IgD-negative memory B cell (primary cell): ENCODE measurements at regions not wholly inside any gene's neighbourhood (a gene's known extent, or its start where the extent isn't known, plus 50 kb on each side); places are given as distances from the start of the nearest gene placed in this dataset.
"Not testable (repeated sequence)": the region's sequence is repeated elsewhere in the genome, so short reads cannot be mapped to it uniquely, and the experiment has no call there.

ENCODE experiments used
- H3K27ac Mint-ChIP-seq, 3 donors: one replicate each; pipeline ENCODE4 v1.8.0; 2020 to 2022; ENCODE audit warnings: mild to moderate bottlenecking in 3 of 3, mixed read lengths in 3 of 3, moderate library complexity in 1 of 3
- H3K27me3 Mint-ChIP-seq: one replicate; pipeline ENCODE4 v1.8.0; 2021; ENCODE audit warnings: mixed read lengths
- H3K36me3 Mint-ChIP-seq: one replicate; pipeline ENCODE4 v1.8.0; 2020; ENCODE audit warnings: mild to moderate bottlenecking, mixed read lengths
- H3K4me1 Mint-ChIP-seq, 3 donors: one replicate each; pipeline ENCODE4 v1.8.0; 2020 to 2022; ENCODE audit warnings: mixed read lengths in 3 of 3, mild to moderate bottlenecking in 1 of 3
- H3K4me3 Mint-ChIP-seq, 4 donors: one replicate each; pipeline ENCODE4 v1.8.0; 2020 to 2022; ENCODE audit warnings: mild to moderate bottlenecking in 4 of 4, mixed read lengths in 4 of 4, moderate library complexity in 3 of 4
- H3K9me3 Mint-ChIP-seq, 3 donors: one replicate each; pipeline ENCODE4 v1.8.0; 2020 to 2021; ENCODE audit warnings: mixed read lengths in 3 of 3, mild to moderate bottlenecking in 1 of 3

DNA sequence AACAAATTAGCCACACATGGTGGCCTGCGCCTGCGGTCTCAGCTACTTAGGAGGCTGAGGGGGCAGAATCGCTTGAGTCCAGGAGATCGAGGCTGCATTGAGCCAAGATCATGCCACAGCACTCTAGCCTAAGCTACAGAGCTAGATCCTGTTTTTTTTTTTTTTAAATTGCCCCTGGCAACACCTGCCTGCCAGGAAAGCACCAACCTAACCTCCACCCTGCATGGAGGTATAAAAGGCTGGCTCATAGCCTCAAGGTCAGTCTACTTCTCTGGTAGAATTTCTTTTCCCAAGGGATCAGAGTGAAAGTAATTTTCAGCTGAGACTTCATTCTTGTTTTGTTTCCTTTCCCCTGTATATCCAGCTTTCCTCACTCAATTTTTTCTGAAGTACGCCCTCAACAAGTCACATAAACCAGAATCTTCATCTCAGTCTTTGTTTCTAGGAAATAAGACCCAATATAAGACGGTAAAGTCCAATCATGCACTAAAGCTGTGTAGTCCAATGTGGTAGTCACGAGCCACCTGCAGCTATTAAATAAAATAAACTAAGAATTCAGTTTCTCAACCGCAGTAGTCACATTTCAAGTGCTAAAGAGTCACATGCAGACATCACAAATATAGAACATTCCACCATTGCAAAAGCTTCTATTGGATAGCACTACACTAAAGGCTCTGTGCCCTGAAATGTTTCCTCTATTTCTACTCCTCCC, 113.3 kb downstream of the HPGD start:
- Mint-ChIP-seq H3K4me1 (no peaks in the 10 kb centered on the region), H3K36me3 (no peaks in the 10 kb centered on the region), H3K4me3 (no peak overlapping the region), H3K27ac (no peak overlapping the region), H3K27me3 (no peaks in the 10 kb centered on the region), H3K9me3 (peaks cover 0 to 5% (median 3%) of the 10 kb centered on the region in 3 donors)

DNA sequence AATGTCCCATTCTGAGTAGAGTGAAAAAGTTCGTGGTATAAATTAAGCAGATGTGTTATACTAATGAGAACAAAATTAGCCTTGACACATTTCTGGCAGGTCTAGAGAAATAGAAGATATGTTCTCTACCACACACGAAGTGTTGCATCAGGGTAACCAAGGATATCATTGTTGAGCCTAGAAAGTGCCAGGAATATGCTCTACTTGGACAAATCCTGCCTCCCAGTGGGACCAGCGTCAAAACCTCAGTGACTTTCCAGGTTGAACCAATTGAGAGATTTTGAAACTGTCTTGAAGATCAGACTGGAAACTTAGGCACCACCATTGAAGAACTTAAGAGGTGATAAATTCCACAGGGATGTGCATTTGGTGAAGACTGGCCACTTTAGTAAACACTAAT, 115.9 kb downstream of the HPGD start:
- no peaks in the 10 kb centered on the region for H3K4me1 Mint-ChIP-seq
- H3K36me3 Mint-ChIP-seq, result no peaks in the 10 kb centered on the region
- H3K9me3 Mint-ChIP-seq, result peaks cover 0 to 5% (median 0%) of the 10 kb centered on the region in 3 donors
- H3K27ac Mint-ChIP-seq, result no peak overlapping the region
- H3K4me3 Mint-ChIP-seq, result no peak overlapping the region
- no peaks in the 10 kb centered on the region for H3K27me3 Mint-ChIP-seq

DNA sequence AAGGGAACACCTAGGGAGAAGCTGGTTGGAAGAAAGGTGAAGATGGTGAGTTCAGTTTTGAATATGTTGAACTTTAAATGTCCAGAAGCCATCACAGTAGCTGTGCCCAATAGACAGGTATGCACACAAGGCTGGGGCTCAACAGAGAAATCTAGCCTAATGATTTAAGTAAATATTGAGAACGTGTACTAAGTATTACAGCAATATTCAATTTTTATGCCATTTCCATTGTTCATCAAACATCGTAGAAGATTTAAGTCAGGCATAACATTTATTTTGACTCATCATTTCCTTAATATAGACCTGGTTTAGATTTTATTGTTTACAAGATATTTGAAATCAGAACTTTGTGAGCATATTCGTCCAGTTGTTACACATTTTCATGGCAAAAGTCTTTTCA, 116.4 kb downstream of the HPGD start:
- Mint-ChIP-seq H3K4me3 (no peak overlapping the region), H3K27ac (no peak overlapping the region), H3K27me3 (no peaks in the 10 kb centered on the region), H3K9me3 (peaks cover 0 to 5% (median 0%) of the 10 kb centered on the region in 3 donors), H3K4me1 (no peaks in the 10 kb centered on the region), H3K36me3 (no peaks in the 10 kb centered on the region)

DNA sequence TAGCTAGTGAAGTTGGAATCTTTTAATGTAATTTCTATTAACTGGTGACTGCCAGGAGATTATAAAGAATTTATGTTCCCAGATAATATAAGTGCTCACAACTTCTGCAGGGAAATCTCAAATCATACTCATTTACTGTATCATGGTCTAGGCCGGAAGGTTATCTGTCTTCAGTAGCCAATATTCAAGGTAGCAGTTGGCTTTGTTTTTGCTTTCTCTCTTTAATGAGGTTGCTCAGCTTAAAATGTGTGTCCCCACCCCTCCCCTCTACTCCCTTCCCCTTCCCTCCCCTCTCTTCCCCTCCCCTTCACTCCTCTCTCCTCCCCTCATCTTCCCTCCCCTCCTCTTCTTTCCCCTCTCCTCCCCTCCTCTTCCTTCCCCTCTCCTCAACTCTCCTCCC, 117.6 kb downstream of the HPGD start:
- Mint-ChIP-seq H3K27me3 (no peaks in the 10 kb centered on the region), H3K4me1 (no peaks in the 10 kb centered on the region), H3K9me3 (peaks cover 0 to 5% (median 0%) of the 10 kb centered on the region in 3 donors), H3K4me3 (no peak overlapping the region), H3K36me3 (no peaks in the 10 kb centered on the region), H3K27ac (no peak overlapping the region)

DNA sequence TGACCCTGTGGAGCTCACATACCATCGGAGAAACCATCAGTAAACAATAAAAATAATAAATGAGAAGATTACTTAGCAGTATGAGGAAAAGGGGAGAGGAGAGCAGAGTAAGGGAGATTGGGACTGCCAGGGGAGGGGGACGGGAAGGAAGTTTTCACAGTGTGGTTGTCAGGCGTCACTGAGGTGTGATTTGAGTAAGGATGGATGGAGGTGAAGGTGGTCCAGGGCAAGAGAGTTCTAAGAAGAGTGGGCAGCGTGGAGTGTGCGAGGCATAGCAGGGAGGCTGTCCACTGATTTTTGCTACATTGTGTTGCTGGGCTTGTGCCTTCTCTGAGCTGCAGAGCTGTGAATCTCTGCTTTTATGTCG, 119.1 kb downstream of the HPGD start:
- Mint-ChIP-seq H3K27me3 (no peaks in the 10 kb centered on the region), H3K36me3 (no peaks in the 10 kb centered on the region), H3K4me3 (no peak overlapping the region), H3K9me3 (peaks cover 0 to 4% (median 0%) of the 10 kb centered on the region in 3 donors), H3K4me1 (no peaks in the 10 kb centered on the region), H3K27ac (no peak overlapping the region)

DNA sequence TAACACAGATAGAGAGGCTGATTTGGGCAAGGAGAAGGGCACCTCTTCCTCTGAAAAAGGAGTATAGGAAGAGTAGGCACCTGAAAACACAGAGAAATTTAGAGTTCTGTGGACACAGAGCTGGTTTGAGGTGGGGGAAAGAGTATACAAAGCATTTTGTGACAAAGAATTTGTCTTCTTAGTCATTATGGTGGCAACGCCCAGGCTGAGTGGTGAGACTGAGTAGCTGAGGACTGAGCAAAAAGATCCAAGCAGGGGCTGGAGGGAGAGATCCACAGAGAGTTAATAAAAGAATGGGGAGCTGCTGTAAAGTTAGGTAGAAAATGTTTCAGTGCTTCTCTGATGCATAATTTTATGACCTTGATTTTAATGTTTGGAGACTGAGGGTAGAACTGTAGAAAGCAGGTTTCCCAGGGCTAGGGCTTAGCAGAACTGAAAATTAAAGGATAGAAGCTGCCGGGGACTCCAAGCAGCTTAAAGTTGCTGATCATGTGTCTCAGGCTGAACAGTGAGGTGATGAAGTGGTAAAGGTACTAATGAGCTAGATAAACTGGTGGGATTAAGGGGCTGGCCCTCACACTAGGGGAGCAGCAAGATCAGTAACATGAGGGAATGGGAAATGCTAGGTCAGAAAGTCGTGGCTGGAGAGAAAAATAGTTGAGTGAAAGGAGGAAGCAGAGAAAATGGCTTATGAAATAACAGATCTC, 118.9 kb downstream of the CEP44 start:
- Mint-ChIP-seq H3K27ac (no peak overlapping the region), H3K4me3 (no peak overlapping the region), H3K4me1 (no peaks in the 10 kb centered on the region), H3K27me3 (no peaks in the 10 kb centered on the region), H3K9me3 (peaks cover 0 to 4% (median 0%) of the 10 kb centered on the region in 3 donors), H3K36me3 (no peaks in the 10 kb centered on the region)

DNA sequence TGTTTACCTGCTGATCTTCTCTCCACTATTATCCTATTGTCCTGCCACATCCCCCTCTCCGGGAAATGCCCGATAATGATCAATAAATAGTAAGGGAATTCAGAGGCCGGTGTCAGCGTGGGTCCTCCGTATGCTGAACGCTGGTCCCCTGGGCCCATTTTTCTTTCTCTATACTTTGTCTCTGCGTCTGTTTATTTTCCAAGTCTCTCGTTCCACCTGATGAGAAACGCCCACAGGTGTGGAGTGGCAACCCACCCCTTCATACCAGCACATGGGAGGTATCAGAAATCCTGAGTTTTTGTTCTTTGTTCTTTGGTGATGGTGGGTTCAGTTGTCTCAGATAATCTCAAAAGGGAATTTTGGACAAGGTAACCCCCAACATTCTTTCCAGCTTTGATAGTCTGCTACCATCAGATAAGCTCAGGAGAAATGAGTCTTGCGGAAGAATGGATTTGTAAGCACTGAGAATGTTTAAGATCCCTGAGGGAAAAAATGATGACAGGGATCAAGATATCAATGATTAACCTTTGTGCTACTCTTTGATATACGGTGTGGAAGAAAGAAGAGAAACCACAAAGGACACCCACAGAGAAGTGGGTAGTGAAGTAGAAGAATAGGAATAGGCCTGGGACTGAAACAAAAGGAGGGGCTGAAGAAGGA, 117.9 kb downstream of the CEP44 start:
- Mint-ChIP-seq H3K4me3 (no peak overlapping the region), H3K36me3 (no peaks in the 10 kb centered on the region), H3K4me1 (no peaks in the 10 kb centered on the region), H3K9me3 (peaks cover 0 to 4% (median 0%) of the 10 kb centered on the region in 3 donors), H3K27me3 (no peaks in the 10 kb centered on the region), H3K27ac (no peak overlapping the region)

DNA sequence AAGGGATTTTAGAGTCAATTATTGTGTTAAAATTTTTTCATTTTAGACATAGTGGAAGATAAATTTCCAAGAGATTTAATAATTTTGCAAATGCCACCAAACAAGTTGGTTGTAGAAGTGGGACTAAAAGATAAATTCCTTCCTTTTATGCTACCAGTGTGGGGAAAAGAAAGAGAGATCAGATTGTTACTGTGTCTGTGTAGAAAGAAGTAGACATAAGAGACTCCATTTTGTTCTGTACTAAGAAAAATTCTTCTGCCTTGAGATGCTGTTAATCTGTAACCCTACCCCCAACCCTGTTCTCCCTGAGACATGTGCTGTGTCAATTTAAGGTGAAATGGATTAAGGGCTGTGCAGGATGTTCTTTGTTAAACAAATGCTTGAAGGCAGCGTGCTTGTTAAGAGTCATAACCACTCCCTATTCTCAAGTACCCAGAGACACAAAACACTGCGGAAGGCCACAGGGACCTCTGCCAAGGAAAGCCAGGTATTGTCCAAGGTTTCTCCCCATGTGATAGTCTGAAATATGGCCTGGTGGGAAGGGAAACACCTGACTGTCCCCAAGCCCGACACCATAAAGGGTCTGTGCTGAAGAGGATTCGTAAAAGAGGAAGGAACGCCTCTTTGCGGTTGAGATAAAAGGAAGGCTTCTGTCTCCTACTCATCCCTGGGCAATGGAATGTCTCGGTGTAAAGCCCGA, 117.0 kb downstream of the CEP44 start:
- H3K4me3 Mint-ChIP-seq, H3K4me1 Mint-ChIP-seq: not testable (repeated sequence)

DNA sequence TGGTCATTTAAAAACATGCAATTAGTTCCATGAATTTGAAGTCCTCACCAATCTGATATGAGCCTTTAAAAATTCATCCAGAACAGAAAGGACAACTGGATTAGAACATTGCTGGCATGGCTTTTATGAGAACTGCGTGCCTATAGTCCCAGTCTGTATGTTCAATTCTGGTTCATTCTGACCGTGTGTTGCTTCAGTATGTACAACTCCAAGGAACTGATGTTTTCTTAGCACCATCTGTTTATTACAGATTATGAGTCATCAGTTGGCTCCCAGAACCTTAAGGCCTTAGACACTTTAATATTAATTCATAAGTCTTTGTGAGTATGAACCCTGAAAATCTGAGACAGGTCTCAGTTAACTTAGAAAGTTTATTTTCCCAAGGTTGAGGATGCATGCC, 115.0 kb downstream of the CEP44 start:
- no peaks in the 10 kb centered on the region for H3K27me3 Mint-ChIP-seq
- H3K27ac Mint-ChIP-seq, result no peak overlapping the region
- no peaks in the 10 kb centered on the region for H3K4me1 Mint-ChIP-seq
- no peaks in the 10 kb centered on the region for H3K36me3 Mint-ChIP-seq
- H3K9me3 Mint-ChIP-seq, result peaks cover 0 to 4% (median 0%) of the 10 kb centered on the region in 3 donors
- H3K4me3 Mint-ChIP-seq, result no peak overlapping the region

More for the DNA sequence above, 117.0 kb downstream of the CEP44 start:
- H3K27ac Mint-ChIP-seq, H3K36me3 Mint-ChIP-seq, H3K27me3 Mint-ChIP-seq, H3K9me3 Mint-ChIP-seq: not testable (repeated sequence)

DNA sequence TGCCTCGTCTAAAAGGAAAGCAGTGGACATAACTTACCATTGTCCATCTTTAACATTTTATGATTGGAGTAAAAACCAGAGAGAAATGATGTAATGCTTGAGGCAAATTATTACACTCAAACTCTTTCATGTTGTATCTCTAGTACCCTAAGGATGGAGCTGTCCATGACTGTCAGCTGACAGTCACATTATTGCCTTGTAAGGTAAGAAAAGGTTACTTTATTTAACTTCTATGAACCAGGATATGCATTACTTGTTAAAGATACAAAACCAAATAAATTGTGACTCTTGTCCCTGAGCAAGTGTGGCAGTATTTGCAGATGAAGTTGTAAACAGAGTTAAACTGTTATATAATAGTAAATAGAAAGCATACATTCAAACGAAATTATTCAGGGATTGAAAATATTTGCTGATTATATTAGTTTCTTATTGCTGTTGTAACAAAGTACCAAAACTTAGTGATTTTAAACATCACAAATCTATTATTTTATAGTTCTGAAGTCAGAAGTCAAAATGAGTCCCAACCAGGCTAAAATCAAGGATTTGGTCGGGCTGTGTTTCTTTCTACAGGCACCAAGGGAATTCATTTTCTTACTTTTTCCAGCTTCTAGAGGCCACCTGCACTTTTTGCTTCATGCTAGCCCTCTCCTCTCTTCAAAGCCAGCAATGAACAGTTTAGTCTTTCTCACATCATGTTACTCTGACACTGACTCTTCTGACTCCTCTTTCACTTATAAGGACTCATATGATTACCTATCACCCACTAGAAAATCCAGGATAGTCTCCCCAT, 113.8 kb downstream of the CEP44 start:
- Mint-ChIP-seq H3K9me3 (peaks cover 0 to 4% (median 0%) of the 10 kb centered on the region in 3 donors), H3K27ac (no peak overlapping the region), H3K36me3 (no peaks in the 10 kb centered on the region), H3K27me3 (peaks cover 1% of the 10 kb centered on the region), H3K4me1 (no peaks in the 10 kb centered on the region), H3K4me3 (no peak overlapping the region)

DNA sequence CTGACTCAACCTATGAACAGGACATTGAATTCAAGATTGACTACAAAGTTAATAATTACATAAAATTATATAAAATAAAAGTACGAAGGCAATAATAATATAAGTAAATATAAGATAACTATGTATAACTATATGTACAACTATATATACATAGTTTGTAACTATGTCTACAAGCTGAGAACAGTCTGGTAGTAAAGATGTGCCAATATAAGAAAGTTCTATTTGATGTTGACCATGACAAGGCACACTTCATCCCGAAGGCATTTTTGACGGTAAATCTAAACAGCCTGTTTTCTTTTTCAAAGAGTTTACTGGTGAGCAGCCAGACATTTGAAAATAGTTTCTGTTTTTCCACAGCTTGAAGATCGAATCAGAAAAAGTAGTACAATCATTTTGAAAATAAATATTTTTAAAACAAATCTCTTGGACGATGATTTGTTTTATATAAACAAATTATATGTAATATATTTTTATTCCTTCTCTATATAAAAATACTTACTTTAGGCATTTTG, 112.9 kb downstream of the CEP44 start:
- H3K4me3 Mint-ChIP-seq, result no peak overlapping the region
- H3K4me1 Mint-ChIP-seq, result no peaks in the 10 kb centered on the region
- H3K27me3 Mint-ChIP-seq, result peaks cover 3% of the 10 kb centered on the region
- H3K36me3 Mint-ChIP-seq, result no peaks in the 10 kb centered on the region
- H3K27ac Mint-ChIP-seq, result no peak overlapping the region
- H3K9me3 Mint-ChIP-seq, result peaks cover 0 to 4% (median 0%) of the 10 kb centered on the region in 3 donors

DNA sequence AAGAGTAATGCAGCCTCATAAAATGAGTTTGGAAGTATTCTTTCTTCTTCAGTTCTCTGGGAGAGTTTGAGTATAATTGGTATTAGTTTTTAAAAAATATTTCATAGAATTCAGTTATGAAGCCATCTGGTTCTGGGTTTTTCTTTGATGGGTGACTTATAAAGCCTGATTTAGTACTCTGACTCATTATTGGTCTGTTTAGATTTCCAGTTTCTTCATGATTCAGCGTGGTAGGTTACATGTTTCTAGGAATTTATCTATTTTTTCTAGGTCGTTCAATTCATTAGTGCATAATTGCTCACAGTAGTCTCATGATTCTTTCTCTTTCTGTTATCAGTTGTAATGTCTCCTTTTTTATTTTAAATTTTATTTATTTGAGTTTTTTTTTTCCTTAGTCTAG, 111.2 kb downstream of the CEP44 start:
- Mint-ChIP-seq H3K27ac (no peak overlapping the region), H3K27me3 (peaks cover 3% of the 10 kb centered on the region), H3K36me3 (no peaks in the 10 kb centered on the region), H3K4me1 (no peaks in the 10 kb centered on the region), H3K4me3 (no peak overlapping the region), H3K9me3 (peaks cover 0 to 4% (median 0%) of the 10 kb centered on the region in 3 donors)

DNA sequence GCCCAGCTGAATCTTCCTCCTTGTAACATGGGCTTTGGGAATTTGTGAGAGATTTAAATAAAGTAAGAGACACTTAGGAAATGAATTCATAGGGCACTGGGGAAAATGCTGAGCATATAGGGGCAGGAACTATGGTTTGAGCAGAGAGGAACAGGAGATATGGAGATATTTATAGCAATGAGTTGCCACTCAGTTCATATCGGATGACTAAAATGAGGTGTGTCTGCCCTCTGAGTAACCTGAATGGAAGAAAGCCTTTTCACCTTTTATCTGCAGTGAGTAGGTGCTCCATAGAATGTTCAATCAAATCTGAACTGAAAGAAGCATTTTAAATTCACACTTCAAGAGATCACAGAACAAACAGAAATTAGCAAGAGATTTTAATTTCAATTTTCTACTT, 105.7 kb downstream of the CEP44 start:
- H3K27ac Mint-ChIP-seq, result no peak overlapping the region
- H3K36me3 Mint-ChIP-seq, result peaks cover 2% of the 10 kb centered on the region
- peaks cover 0 to 3% (median 0%) of the 10 kb centered on the region in 3 donors for H3K9me3 Mint-ChIP-seq
- H3K4me1 Mint-ChIP-seq, result peaks cover 0 to 2% (median 0%) of the 10 kb centered on the region in 3 donors
- no peak overlapping the region for H3K4me3 Mint-ChIP-seq
- peaks cover 3% of the 10 kb centered on the region for H3K27me3 Mint-ChIP-seq

DNA sequence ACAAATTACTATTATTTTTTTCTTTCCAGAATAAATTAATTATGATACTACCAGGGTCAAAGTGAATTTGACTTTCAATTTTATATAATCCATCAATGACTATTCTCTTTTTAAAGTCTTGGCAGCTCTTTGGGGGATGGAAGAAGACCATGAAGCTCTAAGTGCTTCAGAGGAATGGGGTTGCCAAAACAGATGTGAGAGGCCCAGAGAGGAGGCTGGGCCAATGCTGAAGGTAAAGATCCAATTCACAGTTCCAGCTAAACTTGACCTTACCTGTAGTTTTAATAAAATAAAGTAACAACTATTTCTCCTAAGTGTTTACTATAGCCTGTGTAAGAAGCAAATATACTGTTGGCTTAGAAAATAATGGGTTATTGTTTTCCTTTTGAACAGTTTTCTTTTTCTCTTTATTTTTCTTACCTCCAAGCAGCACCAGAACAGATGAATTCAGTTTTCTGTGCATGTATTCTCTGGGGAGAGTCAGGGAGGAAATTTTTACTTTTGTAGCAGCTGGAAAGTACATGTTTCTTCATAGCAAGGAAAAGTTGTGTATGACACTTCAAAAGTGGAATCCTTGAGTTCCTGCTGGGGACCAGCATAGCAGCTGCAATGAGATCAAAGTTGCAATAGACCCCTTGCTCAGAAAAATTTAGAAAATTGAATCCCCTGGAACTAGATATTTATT, 104.9 kb downstream of the CEP44 start:
- H3K36me3 Mint-ChIP-seq, result peaks cover 2% of the 10 kb centered on the region
- no peak overlapping the region for H3K4me3 Mint-ChIP-seq
- no peak overlapping the region for H3K27ac Mint-ChIP-seq
- peaks cover 0 to 3% (median 0%) of the 10 kb centered on the region in 3 donors for H3K9me3 Mint-ChIP-seq
- H3K27me3 Mint-ChIP-seq, result peaks cover 3% of the 10 kb centered on the region
- H3K4me1 Mint-ChIP-seq, result peaks cover 0 to 2% (median 0%) of the 10 kb centered on the region in 3 donors
